Liver (tissue), 8 donors: ENCODE measurements at regions not wholly inside any gene's neighbourhood (a gene's known extent, or its start where the extent isn't known, plus 50 kb on each side); places are given as distances from the start of the nearest gene placed in this dataset.
"Not testable (repeated sequence)": the region's sequence is repeated elsewhere in the genome, so short reads cannot be mapped to it uniquely, and the experiment has no call there.

Source experiments
- DNase-seq: peaks from one replicate; pipeline ENCODE4 v3.0.0-alpha.2; 2017; ENCODE audit warnings: low spot score
- H3K27ac ChIP-seq, 2 donors: one replicate each; pipeline ENCODE4 v1.7.0; 2013; ENCODE audit warnings: inconsistent platforms in 2 of 2, low read length in 2 of 2, control low read depth in 1 of 2, low read depth in 1 of 2, mild to moderate bottlenecking in 1 of 2
- H3K27me3 ChIP-seq, 4 donors: one replicate each; pipeline versions ENCODE4 v1.6.1 to v1.7.0; 2013; ENCODE audit warnings: low read length in 3 of 4, inconsistent platforms in 1 of 4, mild to moderate bottlenecking in 1 of 4, moderate library complexity in 1 of 4; ENCODE audit not compliant: control insufficient read depth in 4 of 4, insufficient read depth in 4 of 4
- H3K36me3 ChIP-seq, 4 donors: one replicate each; pipeline versions ENCODE4 v1.6.1 to v1.7.0; 2013; ENCODE audit warnings: low read length in 3 of 4, mild to moderate bottlenecking in 3 of 4, low read depth in 1 of 4, moderate library complexity in 1 of 4; ENCODE audit not compliant: control insufficient read depth in 4 of 4, insufficient read depth in 3 of 4
- H3K4me1 ChIP-seq, 4 donors: one replicate each; pipeline versions ENCODE4 v1.6.1 to v1.7.0; 2013; ENCODE audit warnings: low read length in 3 of 4, mild to moderate bottlenecking in 3 of 4, moderate library complexity in 1 of 4; ENCODE audit not compliant: control insufficient read depth in 4 of 4, insufficient read depth in 4 of 4
- H3K4me3 ChIP-seq, 3 donors: one replicate each; pipeline versions ENCODE4 v1.6.1 to v1.7.0; 2013; ENCODE audit warnings: low read length in 3 of 3, control low read depth in 1 of 3, low read depth in 1 of 3, mild to moderate bottlenecking in 1 of 3
- H3K9ac ChIP-seq, 2 donors: one replicate each; pipeline ENCODE4 v1.7.0; 2013; ENCODE audit warnings: low read length in 2 of 2, mild to moderate bottlenecking in 2 of 2, moderate library complexity in 2 of 2, control low read depth in 1 of 2, low read depth in 1 of 2
- H3K9me3 ChIP-seq, 4 donors: one replicate each; pipeline versions ENCODE4 v1.6.1 to v1.7.0; 2013; ENCODE audit warnings: low read length in 3 of 4; ENCODE audit not compliant: control insufficient read depth in 4 of 4
- EGR1 ChIP-seq, 2 donors: IDR thresholded peaks; 2 replicates each; pipeline ENCODE4 v1.6.1; 2016 to 2018; ENCODE audit warnings: antibody characterized with exemption in 2 of 2, low read depth in 2 of 2
- GABPA ChIP-seq, 2 donors: IDR thresholded peaks in 1 of 2; conservative IDR thresholded peaks in 1 of 2; 2 replicates each; pipeline ENCODE4 v1.6.1; 2016; ENCODE audit warnings: antibody characterized with exemption in 2 of 2, mild to moderate bottlenecking in 1 of 2, moderate library complexity in 1 of 2
- HNF4A ChIP-seq, 2 donors: conservative IDR thresholded peaks; 2 replicates each; pipeline ENCODE4 v1.6.1; 2016; ENCODE audit warnings: antibody characterized with exemption in 2 of 2, mild to moderate bottlenecking in 2 of 2
- HNF4G ChIP-seq: IDR thresholded peaks from 2 replicates; pipeline ENCODE4 v1.6.1; 2016; ENCODE audit warnings: antibody characterized with exemption
- MAX ChIP-seq: IDR thresholded peaks from 2 replicates; pipeline ENCODE4 v1.6.1; 2016; ENCODE audit warnings: antibody characterized with exemption
- NR2F2 ChIP-seq: IDR thresholded peaks from 2 replicates; pipeline ENCODE4 v1.6.1; 2016; ENCODE audit warnings: antibody characterized with exemption
- RAD21 ChIP-seq, 2 donors: IDR thresholded peaks; 2 replicates each; pipeline ENCODE4 v1.6.1; 2016; ENCODE audit warnings: antibody characterized with exemption in 2 of 2, mild to moderate bottlenecking in 2 of 2
- RXRA ChIP-seq, 2 donors: IDR thresholded peaks; 2 replicates each; pipeline ENCODE4 v1.6.1; 2017 to 2018; ENCODE audit warnings: antibody characterized with exemption in 2 of 2, mild to moderate bottlenecking in 1 of 2
- TAF1 ChIP-seq: conservative IDR thresholded peaks from 2 replicates; pipeline ENCODE4 v1.6.1; 2016; ENCODE audit warnings: antibody characterized with exemption, mild to moderate bottlenecking
- ZBTB33 ChIP-seq: IDR thresholded peaks from 2 replicates; pipeline ENCODE4 v1.6.1; 2016; ENCODE audit warnings: antibody characterized with exemption
- WGBS: extraction: QIAGEN DNeasy Blood & Tissue Kit; methylation state at CpG from one replicate; pipeline ENCODE4 v1.1.7; 2013; 5-methylcytosine and 5-hydroxymethylcytosine counted together
- TF ChIP-seq, protein P1 (sequence below): fragments of 150-350 bp; IDR thresholded peaks from 2 replicates; pipeline ENCODE4 v1.5.1; 2017; ENCODE audit warnings: improper control_type of control experiment, low read depth, low read length; ENCODE audit not compliant: missing input control
- TF ChIP-seq, protein P2 (sequence below): IDR thresholded peaks from 2 replicates; pipeline ENCODE4 v1.6.1; 2016; ENCODE audit warnings: antibody characterized with exemption, mild to moderate bottlenecking
- donor health status: healthy.
- donor health status: healthy.
- donor health status: healthy.
- donor health status: healthy.
- donor health status: healthy.

GRCh38 chr15:24078310-24079029 is 391.4 kb upstream of the NDN start:
- no peak for DNase-seq
- Histone ChIP-seq H3K4me1 (no peaks in the 10 kb centered on the region), H3K27me3 (no peaks in the 10 kb centered on the region), H3K9ac (no peak overlapping the region), H3K36me3 (no peaks in the 10 kb centered on the region), H3K27ac (no peak overlapping the region), H3K9me3 (peaks cover 0 to 7% (median 0%) of the 10 kb centered on the region in 4 donors), H3K4me3 (no peak overlapping the region)
- 90% methylated on average over 29 of the region's 29 CpGs for WGBS
- TF ChIP-seq RXRA (IDR thresholded peaks at IDR 0.05), result no peak
- no peak for TF ChIP-seq GABPA (IDR thresholded peaks at IDR 0.05 in 1 of 2, conservative IDR thresholded peaks at IDR 0.05 in 1 of 2)
- TF ChIP-seq HNF4A (conservative IDR thresholded peaks at IDR 0.05), result no peak
- no peak for TF ChIP-seq ZBTB33
- TF ChIP-seq, protein P1, sequence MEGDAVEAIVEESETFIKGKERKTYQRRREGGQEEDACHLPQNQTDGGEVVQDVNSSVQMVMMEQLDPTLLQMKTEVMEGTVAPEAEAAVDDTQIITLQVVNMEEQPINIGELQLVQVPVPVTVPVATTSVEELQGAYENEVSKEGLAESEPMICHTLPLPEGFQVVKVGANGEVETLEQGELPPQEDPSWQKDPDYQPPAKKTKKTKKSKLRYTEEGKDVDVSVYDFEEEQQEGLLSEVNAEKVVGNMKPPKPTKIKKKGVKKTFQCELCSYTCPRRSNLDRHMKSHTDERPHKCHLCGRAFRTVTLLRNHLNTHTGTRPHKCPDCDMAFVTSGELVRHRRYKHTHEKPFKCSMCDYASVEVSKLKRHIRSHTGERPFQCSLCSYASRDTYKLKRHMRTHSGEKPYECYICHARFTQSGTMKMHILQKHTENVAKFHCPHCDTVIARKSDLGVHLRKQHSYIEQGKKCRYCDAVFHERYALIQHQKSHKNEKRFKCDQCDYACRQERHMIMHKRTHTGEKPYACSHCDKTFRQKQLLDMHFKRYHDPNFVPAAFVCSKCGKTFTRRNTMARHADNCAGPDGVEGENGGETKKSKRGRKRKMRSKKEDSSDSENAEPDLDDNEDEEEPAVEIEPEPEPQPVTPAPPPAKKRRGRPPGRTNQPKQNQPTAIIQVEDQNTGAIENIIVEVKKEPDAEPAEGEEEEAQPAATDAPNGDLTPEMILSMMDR, result no peak
- no peak for TF ChIP-seq EGR1 (IDR thresholded peaks at IDR 0.05; ENCODE audit: low read depth in 2 of 2)
- no peak for TF ChIP-seq NR2F2
- TF ChIP-seq, protein P2, sequence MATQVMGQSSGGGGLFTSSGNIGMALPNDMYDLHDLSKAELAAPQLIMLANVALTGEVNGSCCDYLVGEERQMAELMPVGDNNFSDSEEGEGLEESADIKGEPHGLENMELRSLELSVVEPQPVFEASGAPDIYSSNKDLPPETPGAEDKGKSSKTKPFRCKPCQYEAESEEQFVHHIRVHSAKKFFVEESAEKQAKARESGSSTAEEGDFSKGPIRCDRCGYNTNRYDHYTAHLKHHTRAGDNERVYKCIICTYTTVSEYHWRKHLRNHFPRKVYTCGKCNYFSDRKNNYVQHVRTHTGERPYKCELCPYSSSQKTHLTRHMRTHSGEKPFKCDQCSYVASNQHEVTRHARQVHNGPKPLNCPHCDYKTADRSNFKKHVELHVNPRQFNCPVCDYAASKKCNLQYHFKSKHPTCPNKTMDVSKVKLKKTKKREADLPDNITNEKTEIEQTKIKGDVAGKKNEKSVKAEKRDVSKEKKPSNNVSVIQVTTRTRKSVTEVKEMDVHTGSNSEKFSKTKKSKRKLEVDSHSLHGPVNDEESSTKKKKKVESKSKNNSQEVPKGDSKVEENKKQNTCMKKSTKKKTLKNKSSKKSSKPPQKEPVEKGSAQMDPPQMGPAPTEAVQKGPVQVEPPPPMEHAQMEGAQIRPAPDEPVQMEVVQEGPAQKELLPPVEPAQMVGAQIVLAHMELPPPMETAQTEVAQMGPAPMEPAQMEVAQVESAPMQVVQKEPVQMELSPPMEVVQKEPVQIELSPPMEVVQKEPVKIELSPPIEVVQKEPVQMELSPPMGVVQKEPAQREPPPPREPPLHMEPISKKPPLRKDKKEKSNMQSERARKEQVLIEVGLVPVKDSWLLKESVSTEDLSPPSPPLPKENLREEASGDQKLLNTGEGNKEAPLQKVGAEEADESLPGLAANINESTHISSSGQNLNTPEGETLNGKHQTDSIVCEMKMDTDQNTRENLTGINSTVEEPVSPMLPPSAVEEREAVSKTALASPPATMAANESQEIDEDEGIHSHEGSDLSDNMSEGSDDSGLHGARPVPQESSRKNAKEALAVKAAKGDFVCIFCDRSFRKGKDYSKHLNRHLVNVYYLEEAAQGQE, result no peak
- TF ChIP-seq MAX, result no peak
- no peak for TF ChIP-seq TAF1
- no peak for TF ChIP-seq HNF4G
- no peak for TF ChIP-seq RAD21 (IDR thresholded peaks at IDR 0.05)

- 56% methylated on average over 1 of the region's 1 CpG for WGBS
- not testable (repeated sequence) for DNase-seq, H3K9ac ChIP-seq, H3K27ac ChIP-seq, H3K9me3 ChIP-seq, H3K4me1 ChIP-seq, H3K36me3 ChIP-seq, H3K4me3 ChIP-seq, H3K27me3 ChIP-seq
Observed at GRCh38 chr15:24088941-24089340, 401.8 kb upstream of the NDN start.

GRCh38 chr15:24101503-24101902 is 414.4 kb upstream of the NDN start:
- H3K4me1 ChIP-seq, H3K9me3 ChIP-seq: not testable (repeated sequence)

GRCh38 chr15:24107524-24107923 is 420.4 kb upstream of the NDN start:
- 72% methylated on average over 6 of the region's 6 CpGs for WGBS
- not testable (repeated sequence) for H3K9ac ChIP-seq, DNase-seq

More at GRCh38 chr15:24101503-24101902, 414.4 kb upstream of the NDN start:
- not testable (repeated sequence) for H3K27me3 ChIP-seq, H3K36me3 ChIP-seq, H3K27ac ChIP-seq, H3K9ac ChIP-seq, DNase-seq, H3K4me3 ChIP-seq
- 13% methylated on average over 26 of the region's 30 CpGs for WGBS

DNA sequence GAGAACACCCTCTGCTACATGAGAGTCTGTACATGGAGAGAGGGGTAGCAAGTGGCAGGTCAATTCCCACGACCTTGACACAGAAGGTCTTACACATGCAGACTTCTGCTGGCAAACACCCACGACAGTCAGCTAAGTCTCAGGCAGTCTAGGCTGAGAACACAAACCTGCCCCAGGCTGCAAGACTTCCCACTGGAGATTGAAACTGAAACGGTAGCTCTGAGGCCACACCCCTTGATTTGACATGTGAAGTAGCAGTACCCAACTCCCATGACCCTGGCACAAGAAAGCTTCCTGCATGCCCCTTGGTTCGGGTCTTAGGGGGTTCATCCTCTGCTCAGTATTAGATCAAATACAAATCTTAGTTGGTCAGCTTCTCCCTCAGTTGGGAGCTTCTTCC is 420.8 kb upstream of the NDN start:
- H3K9me3 ChIP-seq, H3K9ac ChIP-seq, DNase-seq, H3K36me3 ChIP-seq, H3K27me3 ChIP-seq, H3K4me3 ChIP-seq, H3K27ac ChIP-seq, H3K4me1 ChIP-seq: not testable (repeated sequence)
- WGBS, result 33% methylated on average over 4 of the region's 4 CpGs

More at GRCh38 chr15:24107524-24107923, 420.4 kb upstream of the NDN start:
- not testable (repeated sequence) for H3K36me3 ChIP-seq, H3K4me3 ChIP-seq, H3K9me3 ChIP-seq, H3K27me3 ChIP-seq, H3K4me1 ChIP-seq, H3K27ac ChIP-seq
